ENCODE measurements at regions not wholly inside any gene's neighbourhood (a gene's known extent, or its start where the extent isn't known, plus 50 kb on each side); places are given as distances from the start of the nearest gene placed in this dataset.

GRCh38 chr10:131573707-131574106 is 262.2 kb upstream of the TCERG1L start:
- Histone ChIP-seq H3K4me3 (ENCODE audit: extremely low read depth, insufficient read depth, low read length, poor library complexity, severe bottlenecking) (no peak overlapping the region), H3K27ac (ENCODE audit: low read depth, low read length, severe bottlenecking) (no peak overlapping the region), H3K36me3 (ENCODE audit: control insufficient read depth, insufficient read depth, low read length) (no peaks in the 10 kb centered on the region), H3K4me1 (ENCODE audit: control insufficient read depth, insufficient read depth, low read length, poor library complexity, severe bottlenecking) (no peaks in the 10 kb centered on the region), H3K9me3 (ENCODE audit: control insufficient read depth, low read length) (no peaks in the 10 kb centered on the region)
- WGBS, 2 experiments (ENCODE audit: insufficient coverage in 2 of 2): 90 to 100% methylated on average over 1 to 2 of the region's 2 CpGs

- Histone ChIP-seq H3K36me3 (ENCODE audit: control insufficient read depth, insufficient read depth, low read length) (no peaks in the 10 kb centered on the region), H3K27ac (ENCODE audit: low read depth, low read length, severe bottlenecking) (no peak overlapping the region), H3K4me1 (ENCODE audit: control insufficient read depth, insufficient read depth, low read length, poor library complexity, severe bottlenecking) (no peaks in the 10 kb centered on the region), H3K9me3 (ENCODE audit: control insufficient read depth, low read length) (no peaks in the 10 kb centered on the region), H3K4me3 (ENCODE audit: extremely low read depth, insufficient read depth, low read length, poor library complexity, severe bottlenecking) (no peak overlapping the region)
- WGBS, 2 experiments (ENCODE audit: insufficient coverage in 2 of 2): 80 to 82% methylated on average over 7 of the region's 7 CpGs
These were observed 262.8 kb upstream of the TCERG1L start for GRCh38 chr10:131574363-131574706.

- no peak overlapping the region for H3K27ac ChIP-seq (ENCODE audit: low read depth, low read length, severe bottlenecking)
- WGBS, 2 experiments (ENCODE audit: insufficient coverage in 2 of 2): 87 to 92% methylated on average over 27 to 32 of the region's 32 CpGs
- no peaks in the 10 kb centered on the region for H3K9me3 ChIP-seq (ENCODE audit: control insufficient read depth, low read length)
- H3K36me3 ChIP-seq (ENCODE audit: control insufficient read depth, insufficient read depth, low read length): no peaks in the 10 kb centered on the region
- no peak overlapping the region for H3K4me3 ChIP-seq (ENCODE audit: extremely low read depth, insufficient read depth, low read length, poor library complexity, severe bottlenecking)
- H3K4me1 ChIP-seq (ENCODE audit: control insufficient read depth, insufficient read depth, low read length, poor library complexity, severe bottlenecking): no peaks in the 10 kb centered on the region
These were observed 263.3 kb upstream of the TCERG1L start for GRCh38 chr10:131574707-131575430.

- 100% methylated on average over 3 to 4 of the region's 4 CpGs for WGBS, 2 experiments (ENCODE audit: insufficient coverage in 2 of 2)
- H3K9me3 ChIP-seq (ENCODE audit: control insufficient read depth, low read length): no peaks in the 10 kb centered on the region
- no peaks in the 10 kb centered on the region for H3K4me1 ChIP-seq (ENCODE audit: control insufficient read depth, insufficient read depth, low read length, poor library complexity, severe bottlenecking)
- no peaks in the 10 kb centered on the region for H3K36me3 ChIP-seq (ENCODE audit: control insufficient read depth, insufficient read depth, low read length)
- H3K4me3 ChIP-seq (ENCODE audit: extremely low read depth, insufficient read depth, low read length, poor library complexity, severe bottlenecking): no peak overlapping the region
- H3K27ac ChIP-seq (ENCODE audit: low read depth, low read length, severe bottlenecking): no peak overlapping the region
These were observed 264.4 kb upstream of the TCERG1L start for GRCh38 chr10:131575877-131576276.

- WGBS, 2 experiments (ENCODE audit: insufficient coverage in 2 of 2): 89% methylated on average over 20 to 24 of the region's 25 CpGs
- H3K4me1 ChIP-seq (ENCODE audit: control insufficient read depth, insufficient read depth, low read length, poor library complexity, severe bottlenecking): no peaks in the 10 kb centered on the region
- no peak overlapping the region for H3K27ac ChIP-seq (ENCODE audit: low read depth, low read length, severe bottlenecking)
- H3K4me3 ChIP-seq (ENCODE audit: extremely low read depth, insufficient read depth, low read length, poor library complexity, severe bottlenecking): no peak overlapping the region
- no peaks in the 10 kb centered on the region for H3K9me3 ChIP-seq (ENCODE audit: control insufficient read depth, low read length)
- H3K36me3 ChIP-seq (ENCODE audit: control insufficient read depth, insufficient read depth, low read length): no peaks in the 10 kb centered on the region
These were observed 265.0 kb upstream of the TCERG1L start for GRCh38 chr10:131576341-131577177.

GRCh38 chr10:131577178-131577555 is 265.6 kb upstream of the TCERG1L start:
- Histone ChIP-seq H3K4me1 (ENCODE audit: control insufficient read depth, insufficient read depth, low read length, poor library complexity, severe bottlenecking) (no peaks in the 10 kb centered on the region), H3K4me3 (ENCODE audit: extremely low read depth, insufficient read depth, low read length, poor library complexity, severe bottlenecking) (no peak overlapping the region), H3K27ac (ENCODE audit: low read depth, low read length, severe bottlenecking) (no peak overlapping the region), H3K9me3 (ENCODE audit: control insufficient read depth, low read length) (no peaks in the 10 kb centered on the region), H3K36me3 (ENCODE audit: control insufficient read depth, insufficient read depth, low read length) (no peaks in the 10 kb centered on the region)
- WGBS, 2 experiments (ENCODE audit: insufficient coverage in 2 of 2): 81 to 90% methylated on average over 6 to 9 of the region's 9 CpGs

- H3K4me1 ChIP-seq (ENCODE audit: control insufficient read depth, insufficient read depth, low read length, poor library complexity, severe bottlenecking): no peaks in the 10 kb centered on the region
- no peaks in the 10 kb centered on the region for H3K9me3 ChIP-seq (ENCODE audit: control insufficient read depth, low read length)
- 89 to 92% methylated on average over 18 to 21 of the region's 24 CpGs for WGBS, 2 experiments (ENCODE audit: insufficient coverage in 2 of 2)
- H3K4me3 ChIP-seq (ENCODE audit: extremely low read depth, insufficient read depth, low read length, poor library complexity, severe bottlenecking): no peak overlapping the region
- H3K27ac ChIP-seq (ENCODE audit: low read depth, low read length, severe bottlenecking): no peak overlapping the region
- H3K36me3 ChIP-seq (ENCODE audit: control insufficient read depth, insufficient read depth, low read length): no peaks in the 10 kb centered on the region
These were observed 266.4 kb upstream of the TCERG1L start for GRCh38 chr10:131577786-131578471.

- Histone ChIP-seq H3K27ac (ENCODE audit: low read depth, low read length, severe bottlenecking) (no peak overlapping the region), H3K36me3 (ENCODE audit: control insufficient read depth, insufficient read depth, low read length) (no peaks in the 10 kb centered on the region), H3K4me3 (ENCODE audit: extremely low read depth, insufficient read depth, low read length, poor library complexity, severe bottlenecking) (no peak overlapping the region), H3K9me3 (ENCODE audit: control insufficient read depth, low read length) (no peaks in the 10 kb centered on the region), H3K4me1 (ENCODE audit: control insufficient read depth, insufficient read depth, low read length, poor library complexity, severe bottlenecking) (no peaks in the 10 kb centered on the region)
- 84 to 91% methylated on average over 10 to 13 of the region's 16 CpGs for WGBS, 2 experiments (ENCODE audit: insufficient coverage in 2 of 2)
These were observed 267.0 kb upstream of the TCERG1L start for GRCh38 chr10:131578472-131578970.

- WGBS, 2 experiments (ENCODE audit: insufficient coverage in 2 of 2): 91 to 96% methylated on average over 16 to 18 of the region's 19 CpGs
- H3K4me3 ChIP-seq (ENCODE audit: extremely low read depth, insufficient read depth, low read length, poor library complexity, severe bottlenecking): no peak overlapping the region
These were observed 267.9 kb upstream of the TCERG1L start for GRCh38 chr10:131579251-131580071.

GRCh38 chr10:131580076-131580652 is 268.6 kb upstream of the TCERG1L start:
- WGBS, 2 experiments (ENCODE audit: insufficient coverage in 2 of 2): 79 to 89% methylated on average over 8 to 10 of the region's 11 CpGs
- H3K9me3 ChIP-seq (ENCODE audit: control insufficient read depth, low read length): no peaks in the 10 kb centered on the region
- no peak overlapping the region for H3K27ac ChIP-seq (ENCODE audit: low read depth, low read length, severe bottlenecking)
- H3K4me1 ChIP-seq (ENCODE audit: control insufficient read depth, insufficient read depth, low read length, poor library complexity, severe bottlenecking): no peaks in the 10 kb centered on the region
- H3K4me3 ChIP-seq (ENCODE audit: extremely low read depth, insufficient read depth, low read length, poor library complexity, severe bottlenecking): no peak overlapping the region
- no peaks in the 10 kb centered on the region for H3K36me3 ChIP-seq (ENCODE audit: control insufficient read depth, insufficient read depth, low read length)

More at GRCh38 chr10:131579251-131580071, 267.9 kb upstream of the TCERG1L start:
- no peaks in the 10 kb centered on the region for H3K36me3 ChIP-seq (ENCODE audit: control insufficient read depth, insufficient read depth, low read length)
- H3K4me1 ChIP-seq (ENCODE audit: control insufficient read depth, insufficient read depth, low read length, poor library complexity, severe bottlenecking): no peaks in the 10 kb centered on the region
- H3K9me3 ChIP-seq (ENCODE audit: control insufficient read depth, low read length): no peaks in the 10 kb centered on the region
- no peak overlapping the region for H3K27ac ChIP-seq (ENCODE audit: low read depth, low read length, severe bottlenecking)

Measured in mesodermal cell (in vitro differentiated cells).